ENCODE measurements at regions not wholly inside any gene's neighbourhood (a gene's known extent, or its start where the extent isn't known, plus 50 kb on each side); places are given as distances from the start of the nearest gene placed in this dataset.

DNA sequence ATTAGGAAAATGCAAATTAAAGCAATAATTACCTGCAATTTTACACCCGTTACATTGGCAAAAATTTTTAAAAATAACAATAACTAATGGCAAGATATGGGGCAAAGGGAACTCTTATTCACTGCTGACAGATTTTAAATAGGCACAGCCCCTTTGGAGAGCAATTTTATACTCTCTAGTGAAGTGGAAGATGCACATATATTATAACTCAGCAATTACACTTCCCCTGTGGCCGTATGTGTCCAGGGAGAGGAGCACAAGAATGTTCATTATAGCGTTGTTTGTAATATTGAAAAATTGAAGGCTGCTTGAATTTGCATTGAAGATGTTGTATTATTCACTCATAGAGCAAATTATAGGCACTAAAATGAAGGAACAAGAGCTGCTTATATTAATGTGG is 488.3 kb upstream of the ATXN7L3B start:
- H3K36me3 ChIP-seq: no peaks in the 10 kb centered on the region
- no peaks in the 10 kb centered on the region for H3K9me3 ChIP-seq
- H3K4me3 ChIP-seq: no peak overlapping the region
- TF ChIP-seq POLR2AphosphoS5 (IDR thresholded peaks at IDR 0.05): no peak
- no peak for TF ChIP-seq POLR2A (IDR thresholded peaks at IDR 0.05)
- TF ChIP-seq, protein P1, sequence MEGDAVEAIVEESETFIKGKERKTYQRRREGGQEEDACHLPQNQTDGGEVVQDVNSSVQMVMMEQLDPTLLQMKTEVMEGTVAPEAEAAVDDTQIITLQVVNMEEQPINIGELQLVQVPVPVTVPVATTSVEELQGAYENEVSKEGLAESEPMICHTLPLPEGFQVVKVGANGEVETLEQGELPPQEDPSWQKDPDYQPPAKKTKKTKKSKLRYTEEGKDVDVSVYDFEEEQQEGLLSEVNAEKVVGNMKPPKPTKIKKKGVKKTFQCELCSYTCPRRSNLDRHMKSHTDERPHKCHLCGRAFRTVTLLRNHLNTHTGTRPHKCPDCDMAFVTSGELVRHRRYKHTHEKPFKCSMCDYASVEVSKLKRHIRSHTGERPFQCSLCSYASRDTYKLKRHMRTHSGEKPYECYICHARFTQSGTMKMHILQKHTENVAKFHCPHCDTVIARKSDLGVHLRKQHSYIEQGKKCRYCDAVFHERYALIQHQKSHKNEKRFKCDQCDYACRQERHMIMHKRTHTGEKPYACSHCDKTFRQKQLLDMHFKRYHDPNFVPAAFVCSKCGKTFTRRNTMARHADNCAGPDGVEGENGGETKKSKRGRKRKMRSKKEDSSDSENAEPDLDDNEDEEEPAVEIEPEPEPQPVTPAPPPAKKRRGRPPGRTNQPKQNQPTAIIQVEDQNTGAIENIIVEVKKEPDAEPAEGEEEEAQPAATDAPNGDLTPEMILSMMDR (IDR thresholded peaks at IDR 0.05): no peak
- DNase-seq (ENCODE audit: low spot score in 2 of 2): no peak
- no peaks in the 10 kb centered on the region for H3K27me3 ChIP-seq
- H3K27ac ChIP-seq: no peak overlapping the region
- H3K4me1 ChIP-seq: no peaks in the 10 kb centered on the region
- intact Hi-C loops (cut with DNase I; ENCODE audit: low total_unique reads): no loop called here

DNA sequence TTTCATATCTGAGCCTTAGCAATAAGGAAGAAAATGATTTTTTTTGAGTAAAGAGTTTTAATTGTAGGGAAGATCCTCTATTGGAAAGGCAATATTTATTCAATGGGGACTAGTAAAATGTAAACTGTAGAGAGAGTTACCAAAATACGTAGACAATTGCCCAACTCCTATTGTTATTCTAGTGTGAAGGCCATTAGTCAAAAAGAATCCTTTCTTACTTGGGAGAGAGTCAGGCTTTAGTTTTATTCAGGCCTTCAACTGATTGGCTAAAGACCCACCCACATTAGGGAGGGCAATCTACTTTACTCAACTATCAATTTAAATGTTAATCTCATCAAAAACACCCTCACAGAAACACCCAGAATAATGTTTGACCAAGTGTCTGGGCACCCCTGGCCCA is 485.8 kb upstream of the ATXN7L3B start:
- no peaks in the 10 kb centered on the region for H3K9me3 ChIP-seq
- DNase-seq (ENCODE audit: low spot score in 2 of 2): no peak
- no peaks in the 10 kb centered on the region for H3K36me3 ChIP-seq
- no peak overlapping the region for H3K27ac ChIP-seq
- no peak overlapping the region for H3K4me3 ChIP-seq
- H3K4me1 ChIP-seq: no peaks in the 10 kb centered on the region
- TF ChIP-seq, protein P1 (IDR thresholded peaks at IDR 0.05): no peak
- no peak for TF ChIP-seq POLR2A (IDR thresholded peaks at IDR 0.05)
- TF ChIP-seq POLR2AphosphoS5 (IDR thresholded peaks at IDR 0.05): no peak
- intact Hi-C loops (cut with DNase I; ENCODE audit: low total_unique reads): no loop called here
- no peaks in the 10 kb centered on the region for H3K27me3 ChIP-seq

DNA sequence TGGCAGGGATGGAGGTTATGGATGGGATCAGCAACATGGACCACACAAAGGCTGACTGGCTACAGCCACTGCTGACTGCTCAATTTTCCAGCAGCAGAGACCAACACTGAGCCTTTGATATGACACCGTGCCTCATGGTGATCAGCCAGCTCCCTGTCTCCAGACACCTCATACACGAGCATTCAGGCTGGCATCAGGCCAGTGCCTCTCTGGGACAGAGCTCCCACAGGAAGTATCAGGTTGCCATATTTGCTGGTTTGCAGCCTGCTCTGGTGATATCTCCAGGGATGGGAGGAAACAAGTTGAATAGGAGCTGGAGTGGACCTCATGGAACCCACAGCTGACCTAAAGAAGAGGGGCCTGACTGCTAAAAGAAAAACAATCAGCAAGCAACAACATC is 471.2 kb upstream of the ATXN7L3B start:
- intact Hi-C loops (cut with DNase I; ENCODE audit: low total_unique reads): no loop called here
- TF ChIP-seq POLR2A (IDR thresholded peaks at IDR 0.05) (no peak), POLR2AphosphoS5 (IDR thresholded peaks at IDR 0.05) (no peak)
- TF ChIP-seq, protein P1 (IDR thresholded peaks at IDR 0.05): no peak
- no peak for DNase-seq (ENCODE audit: low spot score in 2 of 2)
- no peak overlapping the region for H3K4me3 ChIP-seq
- no peak overlapping the region for H3K27ac ChIP-seq
- H3K4me1 ChIP-seq: no peaks in the 10 kb centered on the region
- peaks cover 0 to 6% of the 10 kb centered on the region in 2 donors for H3K9me3 ChIP-seq
- H3K36me3 ChIP-seq: no peaks in the 10 kb centered on the region
- H3K27me3 ChIP-seq: no peaks in the 10 kb centered on the region

DNA sequence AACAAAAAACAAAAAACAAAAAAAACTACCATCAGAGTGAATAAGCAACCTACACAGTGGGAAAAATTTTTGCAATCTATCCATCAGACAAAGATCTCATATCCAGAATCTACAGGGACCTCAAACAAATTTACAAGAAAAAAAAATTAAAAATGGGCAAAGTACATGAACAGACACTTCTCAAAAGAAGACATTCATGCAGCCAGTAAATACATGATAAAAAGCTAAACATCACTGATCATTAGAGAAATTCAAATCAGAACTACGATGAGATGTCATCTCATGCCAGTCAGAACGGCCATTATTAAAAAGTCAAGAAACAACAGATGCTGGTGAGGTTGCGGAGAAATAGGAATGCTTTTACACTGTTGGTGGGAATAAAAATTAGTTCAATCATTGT is 466.5 kb upstream of the ATXN7L3B start:
- TF ChIP-seq, protein P1 (IDR thresholded peaks at IDR 0.05): no peak
- TF ChIP-seq POLR2AphosphoS5 (IDR thresholded peaks at IDR 0.05) (no peak), POLR2A (IDR thresholded peaks at IDR 0.05) (no peak)
- Histone ChIP-seq H3K27ac (no peak overlapping the region), H3K9me3 (peaks cover 0 to 6% of the 10 kb centered on the region in 2 donors), H3K4me3 (no peak overlapping the region), H3K4me1 (no peaks in the 10 kb centered on the region), H3K36me3 (no peaks in the 10 kb centered on the region), H3K27me3 (no peaks in the 10 kb centered on the region)
- DNase-seq (ENCODE audit: low spot score in 2 of 2): no peak
- intact Hi-C loops (cut with DNase I; ENCODE audit: low total_unique reads): no loop called here

- Histone ChIP-seq H3K4me1 (no peaks in the 10 kb centered on the region), H3K36me3 (no peaks in the 10 kb centered on the region), H3K27ac (no peak overlapping the region), H3K27me3 (no peaks in the 10 kb centered on the region), H3K4me3 (no peak overlapping the region), H3K9me3 (no peaks in the 10 kb centered on the region)
- intact Hi-C loops (cut with DNase I; ENCODE audit: low total_unique reads): no loop called here
- no peak for TF ChIP-seq POLR2A (IDR thresholded peaks at IDR 0.05)
- TF ChIP-seq, protein P1 (IDR thresholded peaks at IDR 0.05): no peak
- TF ChIP-seq POLR2AphosphoS5 (IDR thresholded peaks at IDR 0.05): no peak
- no peak for DNase-seq (ENCODE audit: low spot score in 2 of 2)
Observed at GRCh38 chr12:74076918-74077317, 460.7 kb upstream of the ATXN7L3B start.

All from breast epithelium (tissue), 4 donors.